CD14-positive monocyte (primary cell): ENCODE measurements at regions not wholly inside any gene's neighbourhood (a gene's known extent, or its start where the extent isn't known, plus 50 kb on each side); places are given as distances from the start of the nearest gene placed in this dataset.

Experiments
- DNase-seq, 3 donors: peaks; one replicate each; pipeline ENCODE4 v3.0.0-alpha.2; 2011 to 2022
- H2AFZ ChIP-seq: 2 replicates; pipeline ENCODE4 v1.6.0; 2012; ENCODE audit warnings: mild to moderate bottlenecking, low read depth, low read length, inconsistent platforms; ENCODE audit not compliant: insufficient read depth, poor library complexity, severe bottlenecking
- H3K27ac ChIP-seq, 2 donors: 1 replicate in 1 of 2; 2 replicates in 1 of 2; pipeline ENCODE4 v1.5.1; 2012 to 2013; ENCODE audit warnings: low read length in 2 of 2, control low read depth in 1 of 2, inconsistent platforms in 1 of 2, low read depth in 1 of 2, mild to moderate bottlenecking in 1 of 2
- H3K27me3 ChIP-seq, 2 donors: one replicate each; pipeline versions ENCODE4 v1.6.0 to v1.6.1; 2011 to 2013; ENCODE audit warnings: low read length in 2 of 2; ENCODE audit not compliant: control insufficient read depth in 2 of 2, insufficient read depth in 2 of 2
- H3K36me3 ChIP-seq, 2 donors: replicated peaks in 1 of 2; 1 replicate in 1 of 2; 2 replicates in 1 of 2; pipeline versions ENCODE4 v1.5.1 to v1.6.1; 2012 to 2013; ENCODE audit warnings: low read length in 2 of 2, control low read depth in 1 of 2, inconsistent platforms in 1 of 2, mild to moderate bottlenecking in 1 of 2; ENCODE audit not compliant: insufficient read depth in 2 of 2, control insufficient read depth in 1 of 2
- H3K4me1 ChIP-seq, 2 donors: 1 replicate in 1 of 2; 2 replicates in 1 of 2; pipeline versions ENCODE4 v1.5.1 to v1.6.1; 2012 to 2013; ENCODE audit warnings: low read length in 2 of 2, control low read depth in 1 of 2, inconsistent platforms in 1 of 2, mild to moderate bottlenecking in 1 of 2, moderate library complexity in 1 of 2; ENCODE audit not compliant: insufficient read depth in 2 of 2, control insufficient read depth in 1 of 2
- H3K4me2 ChIP-seq: replicated peaks from 2 replicates; pipeline ENCODE3; 2012; ENCODE audit warnings: low read length, moderate library complexity, mild to moderate bottlenecking; ENCODE audit not compliant: poor library complexity, severe bottlenecking; ENCODE audit errors: extremely low read depth
- H3K4me3 ChIP-seq, 3 experiments: fragments of 200-600 bp in 1 of 3; sonication (generic) in 1 of 3; replicated peaks in 1 of 3; 1 replicate in 2 of 3; 2 replicates in 1 of 3; pipeline ENCODE4 v1.5.1; 2011 to 2013; ENCODE audit warnings: low read length in 3 of 3, mild to moderate bottlenecking in 3 of 3, control low read depth in 2 of 3, low read depth in 2 of 3, inconsistent platforms in 1 of 3, moderate library complexity in 1 of 3
- H3K79me2 ChIP-seq: 2 replicates; pipeline ENCODE4 v1.6.0; 2012; ENCODE audit warnings: mild to moderate bottlenecking, control low read depth, inconsistent platforms, low read length, moderate library complexity; ENCODE audit not compliant: insufficient read depth
- H3K9ac ChIP-seq: 2 replicates; pipeline ENCODE4 v1.6.0; 2017; ENCODE audit warnings: low read length, mild to moderate bottlenecking; ENCODE audit not compliant: insufficient read depth, poor library complexity, severe bottlenecking
- H3K9me3 ChIP-seq, 2 donors: replicated peaks in 1 of 2; 1 replicate in 1 of 2; 2 replicates in 1 of 2; pipeline versions ENCODE4 v1.5.1 to v1.6.1; 2012 to 2013; ENCODE audit warnings: low read length in 2 of 2, control low read depth in 1 of 2; ENCODE audit not compliant: control insufficient read depth in 1 of 2, insufficient read depth in 1 of 2
- H4K20me1 ChIP-seq: 2 replicates; pipeline ENCODE4 v1.6.0; 2012; ENCODE audit warnings: mild to moderate bottlenecking, low read length, control low read depth, moderate library complexity; ENCODE audit not compliant: insufficient read depth
- H3K27ac Mint-ChIP-seq, 7 donors: one replicate each; pipeline ENCODE4 v1.8.0; 2020; ENCODE audit warnings: mild to moderate bottlenecking in 7 of 7, mixed read lengths in 7 of 7, moderate library complexity in 6 of 7, inconsistent platforms in 2 of 7
- H3K27me3 Mint-ChIP-seq, 3 donors: one replicate each; pipeline ENCODE4 v1.8.0; 2021 to 2022; ENCODE audit warnings: low read depth in 3 of 3, mild to moderate bottlenecking in 3 of 3, mixed read lengths in 3 of 3, moderate library complexity in 3 of 3, inconsistent platforms in 1 of 3
- H3K36me3 Mint-ChIP-seq, 2 donors: one replicate each; pipeline ENCODE4 v1.8.0; 2020; ENCODE audit warnings: mixed read lengths in 2 of 2, inconsistent platforms in 1 of 2, mild to moderate bottlenecking in 1 of 2
- H3K4me1 Mint-ChIP-seq: one replicate; pipeline ENCODE4 v1.8.0; 2020; ENCODE audit warnings: mild to moderate bottlenecking, mixed read lengths
- H3K4me3 Mint-ChIP-seq, 2 donors: one replicate each; pipeline ENCODE4 v1.8.0; 2020; ENCODE audit warnings: mild to moderate bottlenecking in 2 of 2, mixed read lengths in 2 of 2, moderate library complexity in 1 of 2
- H3K9me3 Mint-ChIP-seq, 7 donors: one replicate each; pipeline ENCODE4 v1.8.0; 2020 to 2022; ENCODE audit warnings: mixed read lengths in 7 of 7, mild to moderate bottlenecking in 6 of 7, moderate library complexity in 6 of 7, inconsistent platforms in 2 of 7
- WGBS: methylation state at CpG from one replicate; pipeline ENCODE4 v1.1.5; 2013; ENCODE audit warnings: missing lambda C conversion rate; ENCODE audit not compliant: insufficient coverage; 5-methylcytosine and 5-hydroxymethylcytosine counted together
- intact Hi-C, 2 donors: fragments of 100-400 bp; cut with micrococcal nuclease; formaldehyde crosslinking; loops; one replicate each; pipeline versions ENCODE4 v1.15.0 to v1.15.1; 2023
- TF ChIP-seq, protein P1 (sequence below): fragments of 200-600 bp; IDR thresholded peaks from one replicate; pipeline ENCODE4 v1.8.0; 2022; ENCODE audit warnings: antibody characterized with exemption, mild to moderate bottlenecking

DNA sequence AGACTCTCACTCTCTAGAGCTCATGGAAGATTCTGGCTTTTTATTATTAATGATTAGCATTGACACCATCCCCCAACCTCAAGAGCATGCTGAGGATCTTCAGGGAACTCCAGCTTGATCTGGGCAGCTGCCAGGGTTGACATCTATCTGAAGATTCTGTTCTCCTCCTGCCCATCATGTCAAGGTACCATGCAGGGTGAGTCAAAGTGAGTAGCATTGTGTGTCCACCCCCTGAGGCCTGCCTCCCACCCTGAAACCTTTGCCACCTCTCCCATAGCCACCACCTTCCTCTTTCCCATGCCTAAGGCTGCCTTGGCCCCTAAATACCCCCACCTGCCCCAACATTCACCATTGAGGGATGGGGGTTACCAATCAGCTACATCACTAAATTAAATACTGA, 70.1 kb upstream of the SLCO3A1 start:
- DNase-seq, result no peak
- H3K27ac ChIP-seq, result no peak overlapping the region
- peaks cover 0 to 3% (median 1%) of the 10 kb centered on the region in 3 donors for H3K27me3 Mint-ChIP-seq
- TF ChIP-seq, protein P1, sequence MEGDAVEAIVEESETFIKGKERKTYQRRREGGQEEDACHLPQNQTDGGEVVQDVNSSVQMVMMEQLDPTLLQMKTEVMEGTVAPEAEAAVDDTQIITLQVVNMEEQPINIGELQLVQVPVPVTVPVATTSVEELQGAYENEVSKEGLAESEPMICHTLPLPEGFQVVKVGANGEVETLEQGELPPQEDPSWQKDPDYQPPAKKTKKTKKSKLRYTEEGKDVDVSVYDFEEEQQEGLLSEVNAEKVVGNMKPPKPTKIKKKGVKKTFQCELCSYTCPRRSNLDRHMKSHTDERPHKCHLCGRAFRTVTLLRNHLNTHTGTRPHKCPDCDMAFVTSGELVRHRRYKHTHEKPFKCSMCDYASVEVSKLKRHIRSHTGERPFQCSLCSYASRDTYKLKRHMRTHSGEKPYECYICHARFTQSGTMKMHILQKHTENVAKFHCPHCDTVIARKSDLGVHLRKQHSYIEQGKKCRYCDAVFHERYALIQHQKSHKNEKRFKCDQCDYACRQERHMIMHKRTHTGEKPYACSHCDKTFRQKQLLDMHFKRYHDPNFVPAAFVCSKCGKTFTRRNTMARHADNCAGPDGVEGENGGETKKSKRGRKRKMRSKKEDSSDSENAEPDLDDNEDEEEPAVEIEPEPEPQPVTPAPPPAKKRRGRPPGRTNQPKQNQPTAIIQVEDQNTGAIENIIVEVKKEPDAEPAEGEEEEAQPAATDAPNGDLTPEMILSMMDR, result no peak
- no peak overlapping the region for H2AFZ ChIP-seq
- H3K4me3 Mint-ChIP-seq, result no peak overlapping the region
- no peaks in the 10 kb centered on the region for H3K9me3 ChIP-seq
- no peaks in the 10 kb centered on the region for H4K20me1 ChIP-seq
- no peaks in the 10 kb centered on the region for H3K79me2 ChIP-seq
- H3K4me1 Mint-ChIP-seq, result peaks cover 25% of the 10 kb centered on the region
- no peak overlapping the region for H3K9ac ChIP-seq
- no peaks in the 10 kb centered on the region for H3K36me3 Mint-ChIP-seq
- no peak overlapping the region for H3K4me2 ChIP-seq
- H3K9me3 Mint-ChIP-seq, result peaks cover 0 to 2% (median 0%) of the 10 kb centered on the region in 7 donors
- no peak overlapping the region for H3K27ac Mint-ChIP-seq
- H3K4me3 ChIP-seq, result no peak overlapping the region
- no peaks in the 10 kb centered on the region for H3K36me3 ChIP-seq
- intact Hi-C loops, result no loop called here
- peaks cover 15 to 22% of the 10 kb centered on the region in 2 donors for H3K4me1 ChIP-seq
- H3K27me3 ChIP-seq, result no peaks in the 10 kb centered on the region

DNA sequence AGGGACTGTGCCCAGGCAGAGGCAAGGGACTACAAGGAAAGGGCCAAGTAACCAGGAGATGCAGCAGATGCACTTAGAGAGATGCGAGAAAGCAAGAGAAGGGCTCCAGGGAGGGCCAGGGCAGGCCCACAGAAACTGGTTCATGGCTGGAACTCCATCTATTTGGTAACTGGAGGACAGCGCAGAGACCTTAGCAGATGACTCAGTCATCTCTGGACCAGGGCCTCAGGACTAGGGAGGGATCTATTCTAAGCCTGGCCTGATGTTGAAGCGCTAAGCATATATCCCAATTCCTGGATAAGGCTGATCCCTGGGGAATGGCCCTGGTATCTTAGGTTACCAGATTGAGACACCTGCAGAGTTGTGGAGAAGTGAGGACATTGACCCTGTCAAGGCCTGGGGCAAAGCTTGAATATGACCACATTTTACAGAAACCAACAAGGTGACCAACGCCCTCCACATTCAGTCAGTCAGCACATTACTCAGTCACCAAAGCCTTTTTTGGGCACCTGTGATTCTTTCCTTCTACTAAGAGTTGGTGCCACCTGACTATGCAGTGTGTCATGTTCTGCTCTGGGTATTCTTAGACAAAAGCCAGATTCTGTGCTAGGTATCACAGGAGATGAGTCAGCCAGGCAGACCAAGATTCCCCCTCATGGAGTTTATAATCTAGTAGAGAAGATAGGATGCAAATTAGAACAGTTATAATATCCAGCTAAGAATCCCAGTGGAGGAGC, 68.4 kb upstream of the SLCO3A1 start:
- no peak overlapping the region for H3K4me3 Mint-ChIP-seq
- 89% methylated on average over 3 of the region's 4 CpGs for WGBS
- intact Hi-C loops, result no loop called here

More for the DNA sequence above, 68.4 kb upstream of the SLCO3A1 start:
- Mint-ChIP-seq H3K27me3 (peaks cover 0 to 2% (median 1%) of the 10 kb centered on the region in 3 donors), H3K9me3 (peaks cover 0 to 2% (median 0%) of the 10 kb centered on the region in 7 donors), H3K36me3 (no peaks in the 10 kb centered on the region), H3K4me1 (peaks cover 20% of the 10 kb centered on the region), H3K27ac (no peak overlapping the region)
- Histone ChIP-seq H3K27ac (no peak overlapping the region), H4K20me1 (no peaks in the 10 kb centered on the region), H3K36me3 (no peaks in the 10 kb centered on the region), H3K4me1 (peaks cover 14 to 17% of the 10 kb centered on the region in 2 donors), H3K79me2 (no peaks in the 10 kb centered on the region), H3K4me2 (no peak overlapping the region), H3K4me3 (no peak overlapping the region), H3K27me3 (no peaks in the 10 kb centered on the region), H3K9ac (no peak overlapping the region), H3K9me3 (no peaks in the 10 kb centered on the region), H2AFZ (no peak overlapping the region)
- no peak for DNase-seq
- TF ChIP-seq, protein P1, result no peak
